NCI-H460 (cell line): ENCODE measurements at regions not wholly inside any gene's neighbourhood (a gene's known extent, or its start where the extent isn't known, plus 50 kb on each side); places are given as distances from the start of the nearest gene placed in this dataset.
"Not testable (repeated sequence)": the region's sequence is repeated elsewhere in the genome, so short reads cannot be mapped to it uniquely, and the experiment has no call there.

Source experiments
- DNase-seq: peaks from one replicate; pipeline ENCODE4 v3.0.0-alpha.2; 2016; ENCODE audit warnings: low read depth; ENCODE audit errors: extremely low read depth

GRCh38 chr6:44733868-44734267 is 346.4 kb downstream of the CDC5L start:
- DNase-seq, result no peak

- no peak for DNase-seq
Measured at GRCh38 chr6:44734886-44735629, 347.6 kb downstream of the CDC5L start.

- no peak for DNase-seq
Measured at GRCh38 chr6:44735630-44735963, 348.1 kb downstream of the CDC5L start.

GRCh38 chr6:44737341-44737740 is 349.8 kb downstream of the CDC5L start:
- no peak for DNase-seq

- DNase-seq, result no peak
Measured at GRCh38 chr6:44737829-44738528, 350.5 kb downstream of the CDC5L start.

GRCh38 chr6:44738601-44739146 is 351.2 kb downstream of the CDC5L start:
- no peak for DNase-seq

- DNase-seq, result no peak
Measured at GRCh38 chr6:44739181-44739580, 351.7 kb downstream of the CDC5L start.

- no peak for DNase-seq
Measured at GRCh38 chr6:44740566-44741120, 353.1 kb downstream of the CDC5L start.

GRCh38 chr6:44742201-44742600 is 354.7 kb downstream of the CDC5L start:
- no peak for DNase-seq

GRCh38 chr6:44742828-44743372 is 355.4 kb downstream of the CDC5L start:
- no peak for DNase-seq

- DNase-seq, result not testable (repeated sequence)
Measured at GRCh38 chr6:44760116-44760515, 372.6 kb downstream of the CDC5L start.

- DNase-seq, result no peak
Measured at GRCh38 chr6:44761046-44761445, 373.5 kb downstream of the CDC5L start.

GRCh38 chr6:44762496-44762895 is 375.0 kb downstream of the CDC5L start:
- no peak for DNase-seq

- DNase-seq, result no peak
Measured at GRCh38 chr6:44771647-44772415, 384.3 kb downstream of the CDC5L start.

- DNase-seq, result no peak
Measured at GRCh38 chr6:44772838-44773237, 385.3 kb downstream of the CDC5L start.

GRCh38 chr6:44775121-44775520 is 387.6 kb downstream of the CDC5L start:
- no peak for DNase-seq

GRCh38 chr6:44776344-44776743 is 388.8 kb downstream of the CDC5L start:
- DNase-seq, result no peak

- DNase-seq, result no peak
Measured at GRCh38 chr6:44778513-44778912, 391.0 kb downstream of the CDC5L start.
